Mesenchymal stem cell (in vitro differentiated cells and primary cell): ENCODE measurements at regions not wholly inside any gene's neighbourhood (a gene's known extent, or its start where the extent isn't known, plus 50 kb on each side); places are given as distances from the start of the nearest gene placed in this dataset.
A peak's percentile ranks its signal among the peaks of the same experiment; 100 is the strongest.

ENCODE experiments used
- DNase-seq: peaks from one replicate; pipeline ENCODE4 v3.0.0-alpha.2; 2013
- H2AFZ ChIP-seq: one replicate; pipeline ENCODE4 v1.6.1; 2013; ENCODE audit warnings: low read depth, mild to moderate bottlenecking, control low read depth, inconsistent platforms, low read length, moderate library complexity
- H2AK5ac ChIP-seq: 2 replicates; pipeline ENCODE4 v1.6.1; 2013; ENCODE audit warnings: low read length, moderate library complexity, mild to moderate bottlenecking, inconsistent platforms; ENCODE audit not compliant: severe bottlenecking
- H2BK120ac ChIP-seq: one replicate; pipeline ENCODE4 v1.6.1; 2013; ENCODE audit warnings: low read depth, mild to moderate bottlenecking, inconsistent platforms, low read length, moderate library complexity
- H2BK12ac ChIP-seq, 2 experiments: one replicate each; pipeline ENCODE4 v1.6.1; 2013; ENCODE audit warnings: inconsistent platforms in 2 of 2, low read length in 2 of 2, mild to moderate bottlenecking in 2 of 2, moderate library complexity in 2 of 2, control low read depth in 1 of 2
- H2BK15ac ChIP-seq: one replicate; pipeline ENCODE4 v1.6.1; 2013; ENCODE audit warnings: mild to moderate bottlenecking, low read depth, inconsistent platforms; ENCODE audit not compliant: poor library complexity, severe bottlenecking
- H2BK5ac ChIP-seq: 2 replicates; pipeline ENCODE4 v1.6.1; 2013; ENCODE audit warnings: low read depth, mild to moderate bottlenecking, low read length, control low read depth, inconsistent platforms; ENCODE audit not compliant: poor library complexity, severe bottlenecking
- H3K14ac ChIP-seq, 2 experiments: one replicate each; pipeline ENCODE4 v1.6.1; 2013; ENCODE audit warnings: inconsistent platforms in 2 of 2, low read length in 2 of 2, control low read depth in 1 of 2, mild to moderate bottlenecking in 1 of 2, moderate library complexity in 1 of 2
- H3K18ac ChIP-seq, 2 experiments: one replicate each; pipeline ENCODE4 v1.6.1; 2013; ENCODE audit warnings: inconsistent platforms in 2 of 2, low read length in 2 of 2, control low read depth in 1 of 2, low read depth in 1 of 2, mild to moderate bottlenecking in 1 of 2
- H3K23ac ChIP-seq, 2 experiments: one replicate each; pipeline ENCODE4 v1.6.1; 2013; ENCODE audit warnings: inconsistent platforms in 2 of 2, low read length in 2 of 2, mild to moderate bottlenecking in 2 of 2, moderate library complexity in 2 of 2, control low read depth in 1 of 2
- H3K27ac ChIP-seq: 2 replicates; pipeline ENCODE4 v1.5.1; 2013; ENCODE audit warnings: mild to moderate bottlenecking, moderate library complexity, low read length, control low read depth, inconsistent platforms; ENCODE audit not compliant: poor library complexity, severe bottlenecking
- H3K27me3 ChIP-seq, 2 experiments: 2 replicates each; pipeline versions ENCODE4 v1.6.1 to v1.7.0; 2013; ENCODE audit warnings: low read length in 2 of 2, mild to moderate bottlenecking in 2 of 2, moderate library complexity in 2 of 2, control low read depth in 1 of 2, inconsistent platforms in 1 of 2; ENCODE audit not compliant: control insufficient read depth in 1 of 2, insufficient read depth in 1 of 2
- H3K36me3 ChIP-seq, 2 experiments: 2 replicates each; pipeline versions ENCODE4 v1.6.1 to v1.7.0; 2013; ENCODE audit warnings: low read length in 2 of 2, control low read depth in 1 of 2, inconsistent platforms in 1 of 2, low read depth in 1 of 2, mild to moderate bottlenecking in 1 of 2; ENCODE audit not compliant: insufficient read depth in 2 of 2, control insufficient read depth in 1 of 2
- H3K4ac ChIP-seq, 2 experiments: one replicate each; pipeline ENCODE4 v1.6.1; 2013; ENCODE audit warnings: inconsistent platforms in 2 of 2, low read length in 2 of 2, mild to moderate bottlenecking in 2 of 2, moderate library complexity in 2 of 2, control low read depth in 1 of 2, low read depth in 1 of 2
- H3K4me1 ChIP-seq: 2 replicates; pipeline ENCODE4 v1.6.1; 2013; ENCODE audit warnings: low read depth, low read length, control low read depth; ENCODE audit not compliant: control insufficient read depth, insufficient read depth
- H3K4me2 ChIP-seq: 2 replicates; pipeline ENCODE4 v1.6.1; 2013; ENCODE audit warnings: low read length, mild to moderate bottlenecking, inconsistent platforms; ENCODE audit not compliant: poor library complexity, severe bottlenecking
- H3K4me3 ChIP-seq, 2 experiments: 2 replicates each; pipeline versions ENCODE4 v1.5.1 to v1.7.0; 2013; ENCODE audit warnings: low read length in 2 of 2, mild to moderate bottlenecking in 2 of 2, control low read depth in 1 of 2, low read depth in 1 of 2; ENCODE audit not compliant: insufficient read depth in 1 of 2
- H3K79me1 ChIP-seq: replicated peaks from 2 replicates; pipeline ENCODE4 v1.6.1; 2013; ENCODE audit warnings: mild to moderate bottlenecking, control low read depth, low read length, inconsistent platforms; ENCODE audit not compliant: poor library complexity, severe bottlenecking
- H3K9ac ChIP-seq: 2 replicates; pipeline ENCODE4 v1.7.0; 2013; ENCODE audit warnings: mild to moderate bottlenecking, low read length, moderate library complexity
- H3K9me3 ChIP-seq: 2 replicates; pipeline ENCODE4 v1.7.0; 2013; ENCODE audit warnings: mild to moderate bottlenecking, low read length; ENCODE audit not compliant: control insufficient read depth
- H4K8ac ChIP-seq: one replicate; pipeline ENCODE4 v1.6.1; 2013; ENCODE audit warnings: inconsistent platforms, mild to moderate bottlenecking, low read length, moderate library complexity
- H4K91ac ChIP-seq: one replicate; pipeline ENCODE4 v1.6.1; 2013; ENCODE audit warnings: mild to moderate bottlenecking, low read length, inconsistent platforms
- WGBS: methylation state at CpG from one replicate; pipeline ENCODE4 v1.1.7; 2013; ENCODE audit warnings: mixed read lengths; 5-methylcytosine and 5-hydroxymethylcytosine counted together

GRCh38 chr15:39172380-39173281, 408.2 kb upstream of the THBS1 start:
- H4K8ac ChIP-seq, result peak overlapping the region; percentile 83
- H2BK15ac ChIP-seq, result no peak overlapping the region
- peak overlapping the region; percentile 12 to 57 for H3K4ac ChIP-seq

GRCh38 chr15:39173426-39173825, 407.5 kb upstream of the THBS1 start:
- Histone ChIP-seq H3K4me1 (peaks cover 12% of the 10 kb centered on the region), H3K9me3 (no peaks in the 10 kb centered on the region), H3K79me1 (no peaks in the 10 kb centered on the region), H3K36me3 (no peaks in the 10 kb centered on the region), H2BK12ac (peak overlapping the region; percentile 86 to 91), H2AK5ac (peak overlapping the region; percentile 86), H3K23ac (no peak overlapping the region), H2BK5ac (no peak overlapping the region), H2BK15ac (no peak overlapping the region), H4K91ac (no peak overlapping the region), H3K18ac (peak overlapping the region in 1 of 2 experiments; percentile 81), H3K9ac (no peak overlapping the region), H3K27me3 (no peaks in the 10 kb centered on the region), H3K14ac (no peak overlapping the region), H3K27ac (peak overlapping the region; percentile 90), H2BK120ac (no peak overlapping the region), H3K4me2 (no peak overlapping the region), H4K8ac (no peak overlapping the region), H3K4me3 (no peak overlapping the region), H3K4ac (no peak overlapping the region), H2AFZ (no peak overlapping the region)
- DNase-seq, result no peak
- over 99% methylated on average over 3 of the region's 4 CpGs for WGBS

More at GRCh38 chr15:39172380-39173281, 408.2 kb upstream of the THBS1 start:
- peak overlapping the region; percentile 43 for H2AK5ac ChIP-seq
- H3K23ac ChIP-seq, result no peak overlapping the region
- H4K91ac ChIP-seq, result peak overlapping the region; percentile 81
- H2BK12ac ChIP-seq, result peak overlapping the region; percentile 64 to 91
- no peaks in the 10 kb centered on the region for H3K79me1 ChIP-seq
- no peak overlapping the region for H2AFZ ChIP-seq
- H3K36me3 ChIP-seq, result no peaks in the 10 kb centered on the region
- peak overlapping the region in 1 of 2 experiments; percentile 6 for H3K4me3 ChIP-seq
- whole genome bisulfite sequencing, result 62% methylated on average over 16 of the region's 17 CpGs
- peak overlapping the region; percentile 20 for H3K4me2 ChIP-seq
- DNase-seq, result peak; percentile 80
- H3K18ac ChIP-seq, result peak overlapping the region; percentile 63 to 81
- peak overlapping the region; percentile 90 for H3K27ac ChIP-seq
- H3K4me1 ChIP-seq, result peaks cover 12% of the 10 kb centered on the region
- peak overlapping the region; percentile 68 for H2BK5ac ChIP-seq
- H3K27me3 ChIP-seq, result no peaks in the 10 kb centered on the region
- H2BK120ac ChIP-seq, result peak overlapping the region; percentile 1
- no peak overlapping the region for H3K14ac ChIP-seq
- peak overlapping the region; percentile 65 for H3K9ac ChIP-seq
- no peaks in the 10 kb centered on the region for H3K9me3 ChIP-seq

- WGBS, result 100% methylated on average over 1 of the region's 1 CpG
Observed at GRCh38 chr15:39174332-39174731, 406.5 kb upstream of the THBS1 start.

GRCh38 chr15:39176030-39176429, 404.8 kb upstream of the THBS1 start:
- Histone ChIP-seq H3K27me3 (no peaks in the 10 kb centered on the region), H4K91ac (no peak overlapping the region), H3K4me2 (no peak overlapping the region), H3K36me3 (no peaks in the 10 kb centered on the region), H3K4me3 (no peak overlapping the region), H2AFZ (no peak overlapping the region), H2BK5ac (no peak overlapping the region), H3K9me3 (no peaks in the 10 kb centered on the region), H3K79me1 (no peaks in the 10 kb centered on the region), H2BK12ac (no peak overlapping the region), H4K8ac (no peak overlapping the region), H2BK120ac (no peak overlapping the region), H3K23ac (no peak overlapping the region), H3K4ac (no peak overlapping the region), H3K27ac (no peak overlapping the region), H3K9ac (no peak overlapping the region), H3K14ac (no peak overlapping the region), H2BK15ac (no peak overlapping the region), H3K4me1 (peaks cover 14% of the 10 kb centered on the region), H3K18ac (no peak overlapping the region), H2AK5ac (no peak overlapping the region)
- DNase-seq, result no peak
- WGBS, result 95% methylated on average over 3 of the region's 3 CpGs

More at GRCh38 chr15:39174332-39174731, 406.5 kb upstream of the THBS1 start:
- Histone ChIP-seq H3K14ac (peak overlapping the region in 1 of 2 experiments; percentile 50), H3K36me3 (no peaks in the 10 kb centered on the region), H3K9ac (no peak overlapping the region), H3K4me1 (peaks cover 12% of the 10 kb centered on the region), H3K4ac (peak overlapping the region in 1 of 2 experiments; percentile 59), H2AFZ (no peak overlapping the region), H4K91ac (no peak overlapping the region), H3K27ac (no peak overlapping the region), H3K27me3 (no peaks in the 10 kb centered on the region), H3K4me3 (no peak overlapping the region), H2BK15ac (no peak overlapping the region), H3K23ac (no peak overlapping the region), H2BK12ac (peak overlapping the region in 1 of 2 experiments; percentile 94), H3K4me2 (no peak overlapping the region), H3K9me3 (no peaks in the 10 kb centered on the region), H3K79me1 (no peaks in the 10 kb centered on the region), H3K18ac (peak overlapping the region; percentile 4 to 11), H4K8ac (no peak overlapping the region), H2AK5ac (peak overlapping the region; percentile 95), H2BK120ac (no peak overlapping the region), H2BK5ac (no peak overlapping the region)
- DNase-seq, result no peak
